Superior temporal gyrus (tissue), 1 donor: ENCODE measurements at regions not wholly inside any gene's neighbourhood (a gene's known extent, or its start where the extent isn't known, plus 50 kb on each side); places are given as distances from the start of the nearest gene placed in this dataset.
"Not testable (repeated sequence)": the region's sequence is repeated elsewhere in the genome, so short reads cannot be mapped to it uniquely, and the experiment has no call there.

Source experiments
- DNase-seq: peaks from one replicate; pipeline ENCODE4 v3.0.0-alpha.2; 2016; ENCODE audit errors: extremely low spot score

DNA sequence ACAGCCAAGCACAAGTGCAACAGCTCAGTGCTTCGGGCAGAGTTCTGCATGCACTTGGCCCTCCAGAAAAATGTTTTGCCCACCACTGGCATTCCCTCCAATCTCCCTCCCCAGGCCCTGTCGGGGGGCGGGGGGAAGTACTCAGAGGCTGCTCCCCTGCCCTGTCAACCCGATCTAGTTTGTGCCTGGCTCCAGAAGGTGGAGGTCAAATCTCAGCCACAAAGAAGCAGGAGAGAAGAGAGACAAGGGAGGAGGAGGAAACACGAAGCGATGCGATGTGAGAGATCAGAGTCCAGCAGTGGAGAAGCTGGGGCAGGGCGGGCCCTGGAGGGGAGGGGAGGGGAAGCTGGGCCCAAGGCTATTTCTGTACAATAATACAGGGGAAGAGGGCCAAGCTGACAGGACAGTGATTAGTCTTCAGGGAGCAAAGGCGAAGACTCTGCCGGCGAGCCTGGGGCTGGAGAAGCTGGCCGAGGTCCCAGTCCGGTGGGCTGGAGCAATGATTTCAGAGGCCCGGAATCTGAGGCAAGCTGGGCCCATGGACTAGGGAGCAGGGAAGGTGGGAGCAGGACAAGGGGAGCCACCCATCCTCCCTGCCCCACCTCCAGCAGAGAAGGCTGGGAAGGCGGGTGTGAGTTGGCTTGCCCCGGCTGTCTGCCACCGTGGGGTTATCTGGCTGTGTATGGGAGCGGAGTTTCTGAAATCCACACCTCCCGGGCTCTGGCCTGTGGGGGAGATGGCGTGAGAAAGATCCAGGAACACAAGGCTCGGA lies 167.1 kb downstream of the EFNB1 start:
- no peak for DNase-seq

DNA sequence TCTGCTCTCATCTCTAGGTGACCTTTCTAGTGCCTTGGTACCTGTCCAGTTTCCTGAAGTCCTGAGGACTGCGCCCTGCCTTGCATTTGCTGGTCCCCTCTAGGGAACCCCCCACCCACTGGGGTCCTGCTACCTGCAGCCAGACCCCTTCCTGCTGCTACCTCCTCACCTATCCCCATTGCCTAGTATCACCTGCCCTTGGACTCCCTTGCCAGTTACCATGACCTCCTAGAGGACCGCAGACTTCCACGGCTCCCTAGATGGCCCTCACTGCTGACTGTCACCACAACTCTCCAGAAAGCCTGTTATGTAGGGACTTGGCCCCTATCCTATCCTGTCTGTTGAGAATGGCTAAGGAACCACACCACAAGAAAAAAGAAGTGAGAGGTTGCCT lies 166.6 kb downstream of the EFNB1 start:
- no peak for DNase-seq

DNA sequence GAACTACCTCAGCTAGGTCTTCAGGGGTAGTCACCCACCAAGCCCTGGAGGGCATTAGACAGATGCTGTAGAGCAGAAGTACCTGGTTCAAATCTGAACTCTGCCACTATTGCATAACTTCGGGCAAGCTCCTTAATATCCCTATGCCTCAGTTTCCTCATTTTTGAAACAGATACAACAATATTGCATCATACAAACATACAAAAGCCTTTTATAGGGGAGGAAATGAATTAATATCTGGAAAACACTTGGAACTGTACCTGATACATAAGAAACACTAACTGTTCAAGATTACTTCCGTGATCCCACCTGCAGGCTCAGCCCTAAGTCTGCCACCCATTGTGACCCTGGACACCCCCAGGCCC lies 166.1 kb downstream of the EFNB1 start:
- no peak for DNase-seq

DNA sequence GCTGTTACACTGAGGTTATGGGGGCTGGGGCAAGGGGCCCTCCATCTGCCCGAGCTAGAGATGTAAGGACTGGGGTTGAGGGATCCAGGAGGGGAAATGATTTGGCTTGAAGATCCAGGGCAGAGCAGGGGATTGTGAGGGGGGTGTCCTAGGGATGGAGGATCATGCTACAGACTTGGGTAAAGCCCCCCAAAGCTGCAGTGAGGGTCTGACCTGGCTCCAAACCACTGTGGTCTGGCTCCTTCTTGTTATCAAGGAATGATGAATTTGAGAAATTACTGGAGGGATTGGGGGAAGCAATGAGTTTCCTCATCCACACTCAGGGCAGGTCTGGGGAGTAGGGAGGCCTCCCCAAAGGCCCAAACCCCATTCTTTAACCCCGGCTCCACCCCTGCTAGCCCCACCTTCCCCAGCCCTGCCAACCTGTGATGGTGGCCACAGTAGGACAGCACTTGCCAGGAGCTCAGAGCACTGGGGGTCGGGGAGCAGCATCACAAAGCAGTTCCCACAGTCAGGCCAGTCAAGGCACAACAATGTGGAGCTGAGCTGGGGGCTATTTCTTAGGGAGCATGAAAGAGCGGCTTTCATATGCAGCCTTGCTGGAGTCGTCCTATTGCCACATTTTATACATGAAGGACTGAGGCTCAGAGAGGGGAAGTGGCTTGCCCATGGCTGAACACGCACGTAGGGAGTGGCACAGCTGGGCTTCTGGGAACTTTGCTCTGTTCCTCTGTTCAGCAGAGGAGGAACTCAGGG lies 165.5 kb downstream of the EFNB1 start:
- DNase-seq = no peak

DNA sequence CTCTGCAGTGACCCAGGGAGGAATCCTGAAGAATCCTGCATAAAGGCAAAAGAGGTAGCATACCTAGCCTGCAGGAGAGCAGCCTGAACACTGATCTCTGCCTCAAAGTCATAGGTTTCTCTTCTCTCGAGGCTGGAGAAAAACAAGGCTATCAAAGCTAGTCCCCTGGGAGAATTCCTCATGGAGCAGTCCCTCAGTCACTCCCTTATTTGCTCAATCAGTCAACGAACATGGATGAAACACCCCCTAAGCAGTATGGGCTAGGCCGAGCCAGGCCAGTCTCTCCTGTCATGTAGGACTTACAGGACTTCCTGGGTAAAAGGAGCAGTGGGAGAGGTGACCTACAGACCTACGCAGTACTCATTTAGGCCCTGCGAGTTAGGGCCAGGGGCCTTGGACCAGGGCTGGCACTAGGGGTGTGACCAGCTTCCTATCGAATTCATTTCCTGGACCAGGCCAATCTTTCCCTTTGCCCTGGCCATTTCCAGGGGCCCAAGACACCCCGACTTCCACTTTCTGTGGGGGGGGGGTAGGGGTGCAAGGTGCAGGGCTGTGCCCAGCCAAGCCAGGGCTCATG lies 164.1 kb downstream of the EFNB1 start:
- no peak for DNase-seq

DNA sequence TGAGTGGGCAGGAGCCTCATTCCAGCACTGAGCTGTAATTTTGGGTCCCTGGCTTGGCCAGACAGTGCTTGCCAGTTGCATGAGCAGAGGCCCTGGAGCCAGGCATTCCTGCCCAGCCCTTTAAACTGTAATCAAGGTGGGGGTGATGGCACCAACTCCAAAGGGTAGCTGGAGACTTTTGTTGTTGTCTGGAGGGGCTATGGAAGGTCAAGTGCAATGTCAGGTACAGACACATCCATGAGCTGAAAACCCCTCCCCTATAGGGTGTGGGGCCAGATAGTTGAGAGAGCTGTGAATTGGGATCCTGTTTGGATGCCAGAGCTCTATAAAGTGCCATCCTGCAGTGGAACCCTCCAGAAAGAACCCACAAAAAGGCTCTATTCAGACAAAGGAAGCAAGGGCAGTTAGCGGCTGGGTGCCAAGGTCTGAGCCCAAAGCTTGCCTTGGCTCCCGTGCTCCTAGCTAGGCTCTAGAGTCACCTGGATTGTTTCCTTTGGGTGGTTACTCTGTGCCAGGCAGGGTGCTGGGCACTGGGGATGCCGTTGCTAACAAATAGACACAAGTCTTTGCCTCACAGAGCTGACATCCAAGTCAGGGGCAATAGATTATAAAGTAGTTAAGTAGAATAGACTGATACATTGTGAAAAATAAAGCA lies 163.0 kb downstream of the EFNB1 start:
- DNase-seq = no peak

DNA sequence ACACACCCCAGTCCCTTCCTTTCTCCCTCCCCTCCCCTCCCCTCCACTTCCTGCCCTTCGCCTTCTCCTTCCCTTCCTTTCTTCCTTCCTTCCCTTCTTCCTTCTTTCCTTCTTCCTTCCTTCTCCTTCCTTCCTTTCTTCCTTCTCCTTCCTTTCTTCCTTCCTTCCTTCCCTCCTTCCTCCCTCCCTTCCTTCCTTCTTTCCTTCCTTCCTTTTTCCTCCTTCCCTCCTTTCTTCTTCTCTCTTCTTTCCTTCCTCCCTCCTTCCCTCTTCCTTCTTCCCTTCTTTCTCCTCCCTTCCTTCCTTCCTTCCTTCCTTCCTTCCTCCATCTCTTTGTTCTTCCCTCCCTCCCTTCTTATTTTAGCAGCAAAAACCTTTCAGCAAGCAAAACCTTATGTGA lies 162.1 kb downstream of the EFNB1 start:
- no peak for DNase-seq

DNA sequence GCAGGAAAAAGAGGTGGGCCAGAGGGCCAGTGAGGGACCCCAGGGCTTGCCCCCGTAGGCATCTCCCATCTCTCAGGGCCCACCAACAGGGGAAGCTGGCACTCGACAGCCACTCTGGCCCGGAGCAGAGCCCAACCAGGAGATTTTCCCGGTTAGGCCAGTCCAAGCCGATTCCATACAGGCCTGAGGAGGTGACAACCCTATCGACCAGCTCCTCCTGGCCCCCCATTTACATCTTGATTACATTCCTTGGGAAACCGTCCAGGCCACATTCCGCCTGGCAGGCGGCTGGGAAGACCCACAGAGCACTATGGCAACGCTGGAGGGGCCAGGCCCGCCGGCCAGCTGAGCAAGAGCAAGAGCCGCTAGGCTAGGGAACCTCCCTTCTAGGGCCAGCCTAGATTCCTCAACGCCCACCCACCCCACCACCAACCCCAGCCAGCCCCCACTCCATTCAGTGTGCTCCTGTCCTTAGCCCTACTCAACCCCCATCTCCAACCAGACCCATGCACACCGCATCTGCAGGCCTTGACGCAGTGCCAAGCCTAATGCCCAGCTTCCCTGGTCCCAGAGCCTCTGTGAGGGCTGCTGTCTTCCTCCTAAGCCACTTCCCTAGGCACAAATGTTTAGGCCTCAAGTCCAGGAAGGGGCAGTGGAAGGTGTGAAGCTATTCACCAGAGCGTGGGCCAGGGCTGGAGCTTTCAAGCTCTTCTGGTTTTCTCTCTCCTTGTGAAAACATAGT lies 161.2 kb downstream of the EFNB1 start:
- DNase-seq = no peak

DNA sequence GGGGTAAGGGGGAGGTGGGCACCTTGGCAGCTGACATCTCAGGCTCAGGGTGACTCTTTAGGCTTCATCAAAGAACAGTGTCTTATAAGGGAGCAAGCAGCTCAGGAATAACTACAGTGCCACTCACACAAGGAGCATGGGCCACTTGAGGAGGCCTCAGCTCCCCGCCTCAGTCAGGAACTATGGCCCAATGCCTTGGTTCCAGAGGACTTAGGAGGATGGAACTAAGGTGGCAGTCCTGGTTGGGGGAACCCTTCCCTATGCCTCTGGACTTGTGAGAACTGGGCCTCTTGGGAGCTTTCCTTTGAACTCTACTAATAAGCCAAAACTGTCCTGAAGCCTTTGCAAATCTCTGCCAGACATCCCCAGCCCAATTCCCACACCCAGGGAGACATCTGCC lies 160.6 kb downstream of the EFNB1 start:
- no peak for DNase-seq

DNA sequence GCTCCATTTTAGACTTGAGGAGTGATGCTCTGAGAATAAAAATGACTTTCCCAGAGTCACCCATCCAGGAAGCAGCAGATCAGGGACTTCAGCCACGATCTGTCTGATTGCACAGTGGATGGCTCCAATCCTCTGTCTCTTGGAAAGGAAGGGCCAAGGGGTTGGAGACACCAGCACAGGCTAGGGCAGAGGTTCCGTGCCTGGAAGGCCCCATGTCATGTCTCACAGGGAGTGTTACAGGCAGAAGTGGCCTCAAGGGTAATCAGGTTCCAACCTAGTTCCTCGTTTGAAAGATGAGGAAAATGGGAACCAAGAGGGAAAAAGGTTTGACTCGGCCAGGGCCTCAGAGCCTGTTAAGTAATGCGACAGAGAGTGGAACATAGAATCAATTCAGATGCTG lies 160.0 kb downstream of the EFNB1 start:
- DNase-seq = no peak

DNA sequence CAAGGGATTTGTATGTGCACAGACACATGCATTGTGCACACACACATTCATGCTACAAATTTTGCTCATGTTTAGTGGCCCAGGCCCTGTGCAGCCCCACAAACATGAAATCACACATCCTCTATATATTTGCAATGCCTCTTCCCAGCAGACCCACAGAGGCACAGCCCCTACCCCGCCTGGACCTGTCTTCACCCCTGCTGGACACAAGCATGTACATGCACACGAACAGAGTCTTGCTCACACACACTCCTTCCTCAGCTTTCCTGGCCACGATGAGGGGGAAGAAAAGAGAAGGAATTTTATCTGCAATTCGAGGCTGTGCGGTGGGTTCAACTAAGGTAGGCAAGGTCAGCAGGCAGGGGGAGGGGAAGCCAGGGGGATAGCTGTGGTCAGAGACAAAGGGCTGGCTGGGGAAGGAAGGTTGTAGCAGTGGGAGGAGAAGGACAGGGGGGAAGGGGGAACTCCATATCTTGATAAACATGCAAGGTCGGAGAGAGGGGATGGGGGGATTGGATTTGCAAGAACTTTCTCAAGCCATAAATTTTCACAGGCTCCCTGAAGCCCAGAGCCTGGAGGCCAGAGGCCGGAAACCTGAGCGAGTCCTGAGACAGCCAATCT lies 156.4 kb downstream of the EFNB1 start:
- DNase-seq = no peak

DNA sequence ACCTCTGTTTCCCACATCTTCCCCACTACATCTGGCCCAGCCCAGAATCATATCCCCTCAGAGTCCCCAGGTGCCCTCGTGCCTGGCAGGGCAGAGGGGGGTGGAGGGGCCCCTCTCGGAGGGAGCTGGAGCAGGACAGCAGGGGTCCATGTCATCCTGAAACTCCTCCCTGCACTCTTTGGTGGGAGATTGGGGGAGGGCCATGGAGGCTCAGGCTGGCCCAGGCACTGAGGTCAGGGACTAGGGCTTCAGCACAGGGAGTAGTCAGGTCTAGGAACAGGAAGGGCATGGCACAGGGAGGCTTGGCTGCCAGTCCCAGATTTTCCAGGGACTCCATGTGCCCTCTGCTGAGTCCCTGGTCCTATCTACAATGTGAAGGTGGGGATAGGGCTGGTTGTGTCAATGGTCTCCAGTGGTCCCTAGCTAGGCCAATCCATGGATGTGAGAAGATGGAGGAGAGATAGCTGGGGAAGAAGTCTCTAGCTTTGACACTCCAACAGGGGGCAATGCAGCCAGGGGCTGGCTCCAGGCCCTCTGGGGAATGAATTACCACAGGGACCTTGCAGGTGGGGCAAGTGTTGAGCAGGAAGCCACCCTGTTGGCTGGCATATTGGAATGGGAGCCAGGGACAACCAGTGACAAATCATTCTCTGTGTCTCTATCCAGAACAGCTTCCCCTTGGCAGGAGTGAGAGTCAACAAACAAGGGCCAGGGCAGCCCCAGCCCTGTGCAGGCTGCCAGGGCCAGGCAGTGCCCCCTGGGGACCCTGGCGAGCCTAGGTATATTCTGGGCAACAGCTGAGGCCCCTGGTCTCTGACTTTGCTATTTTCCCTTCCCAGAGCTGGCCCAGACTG lies 154.4 kb downstream of the EFNB1 start:
- DNase-seq = no peak

DNA sequence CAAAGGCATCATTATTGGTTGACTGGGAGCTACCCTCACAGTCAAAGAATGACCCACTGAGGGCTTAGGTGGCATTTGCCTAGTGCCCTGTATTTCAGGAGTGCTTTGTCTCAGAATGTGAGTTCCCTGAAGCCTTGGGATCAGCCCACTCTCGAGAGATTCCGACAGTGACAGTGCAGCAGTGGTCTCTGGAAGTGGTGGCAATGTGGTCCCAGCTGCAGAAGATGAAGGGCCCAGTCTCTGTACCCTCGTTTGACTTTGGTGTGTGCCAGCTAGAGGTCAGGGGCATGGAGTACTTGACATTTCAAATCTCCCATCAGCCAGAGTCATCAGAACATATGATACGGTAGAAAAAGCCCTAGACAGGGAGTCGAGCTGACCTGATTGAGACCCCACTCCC lies 153.7 kb downstream of the EFNB1 start:
- no peak for DNase-seq

DNA sequence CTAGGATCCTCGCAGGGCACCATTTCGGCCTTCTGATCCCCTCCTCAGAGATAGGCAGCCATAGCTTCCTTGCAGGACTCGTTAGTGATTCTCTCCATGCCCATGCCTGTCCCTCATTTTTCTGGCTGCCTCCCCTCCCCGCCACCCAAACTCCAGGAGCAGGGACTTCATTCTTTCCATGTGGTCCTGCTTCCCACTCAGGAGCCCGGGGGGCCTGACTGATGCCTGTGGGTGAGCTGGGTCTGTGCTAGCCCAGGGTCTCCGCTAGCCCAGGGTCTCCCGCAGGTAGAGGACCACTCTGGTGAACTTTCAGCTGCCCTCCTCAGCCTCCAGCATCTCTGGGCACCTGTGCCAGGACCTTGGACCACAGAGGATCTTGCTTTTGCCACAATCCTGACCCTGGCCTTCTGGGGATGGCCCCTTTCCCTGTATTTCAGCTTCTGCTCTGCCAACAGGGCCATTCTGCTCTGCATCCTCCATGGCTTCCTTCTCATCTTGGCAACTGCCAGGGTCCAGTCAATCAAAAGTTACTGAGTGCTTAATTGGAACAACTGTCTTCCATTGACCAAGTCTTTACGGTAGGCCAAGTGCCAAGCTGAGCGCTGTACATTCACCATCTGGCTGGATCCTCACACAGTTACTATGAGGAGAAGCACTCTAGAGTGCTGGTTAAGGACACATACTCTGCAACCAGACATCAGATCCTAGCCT lies 152.2 kb downstream of the EFNB1 start:
- DNase-seq = no peak

DNA sequence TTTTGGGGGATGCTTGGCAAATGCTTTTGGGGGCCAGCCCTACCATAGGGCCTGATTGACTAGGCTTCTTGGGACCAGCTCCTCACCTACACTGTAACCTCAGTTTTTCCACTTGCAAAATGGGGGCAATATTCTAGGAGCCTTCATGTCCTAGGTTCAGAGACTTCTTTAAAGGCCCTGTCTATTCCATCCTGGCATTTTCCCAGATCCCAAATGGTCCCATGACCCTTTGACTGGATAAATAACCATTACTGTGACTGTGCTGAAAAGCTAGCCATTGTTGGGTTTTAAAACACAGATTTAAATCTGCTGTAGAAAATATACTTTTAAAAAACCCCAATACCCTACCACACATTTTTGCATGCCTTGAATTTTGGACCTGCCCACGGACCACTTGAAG lies 149.8 kb downstream of the EFNB1 start:
- no peak for DNase-seq

DNA sequence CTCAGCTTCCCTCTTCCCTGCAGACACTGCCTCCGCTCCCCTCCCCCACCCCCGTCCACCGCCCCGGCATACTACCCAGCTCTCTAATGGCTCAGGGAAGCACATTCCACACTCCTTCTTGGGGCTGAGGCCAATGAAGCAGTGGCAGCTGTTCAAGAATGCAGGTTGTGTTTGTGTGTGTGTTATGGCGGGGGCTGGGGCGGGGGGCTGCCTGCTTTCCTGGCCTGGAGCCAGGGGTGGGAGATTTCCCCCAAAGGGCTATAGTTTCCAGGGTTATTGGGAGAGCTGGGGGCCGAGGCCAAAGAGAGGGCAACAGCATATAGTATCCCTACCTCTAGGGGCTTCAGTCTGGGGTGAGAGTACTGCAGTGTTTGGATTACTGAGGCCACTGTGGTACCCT lies 149.4 kb downstream of the EFNB1 start:
- DNase-seq = no peak

DNA sequence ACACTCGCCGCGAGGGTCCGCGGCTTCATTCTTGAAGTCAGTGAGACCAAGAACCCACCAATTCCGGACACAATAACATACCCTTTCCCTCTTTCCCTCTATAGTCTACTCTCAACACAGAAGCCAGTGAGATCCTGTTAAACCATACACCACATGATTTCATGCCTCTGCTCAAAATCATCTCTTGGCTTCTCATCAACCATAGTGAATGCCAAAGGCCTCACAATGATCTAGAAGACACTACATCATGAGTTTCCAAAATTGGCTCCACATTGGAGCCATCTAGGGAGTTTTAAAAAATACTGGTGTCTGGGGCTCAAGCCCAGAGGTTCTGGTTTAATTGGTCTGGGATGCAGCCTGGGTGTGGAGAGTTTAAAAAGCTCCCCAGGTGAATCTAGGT lies 124.5 kb downstream of the EFNB1 start:
- DNase-seq = no peak

DNA sequence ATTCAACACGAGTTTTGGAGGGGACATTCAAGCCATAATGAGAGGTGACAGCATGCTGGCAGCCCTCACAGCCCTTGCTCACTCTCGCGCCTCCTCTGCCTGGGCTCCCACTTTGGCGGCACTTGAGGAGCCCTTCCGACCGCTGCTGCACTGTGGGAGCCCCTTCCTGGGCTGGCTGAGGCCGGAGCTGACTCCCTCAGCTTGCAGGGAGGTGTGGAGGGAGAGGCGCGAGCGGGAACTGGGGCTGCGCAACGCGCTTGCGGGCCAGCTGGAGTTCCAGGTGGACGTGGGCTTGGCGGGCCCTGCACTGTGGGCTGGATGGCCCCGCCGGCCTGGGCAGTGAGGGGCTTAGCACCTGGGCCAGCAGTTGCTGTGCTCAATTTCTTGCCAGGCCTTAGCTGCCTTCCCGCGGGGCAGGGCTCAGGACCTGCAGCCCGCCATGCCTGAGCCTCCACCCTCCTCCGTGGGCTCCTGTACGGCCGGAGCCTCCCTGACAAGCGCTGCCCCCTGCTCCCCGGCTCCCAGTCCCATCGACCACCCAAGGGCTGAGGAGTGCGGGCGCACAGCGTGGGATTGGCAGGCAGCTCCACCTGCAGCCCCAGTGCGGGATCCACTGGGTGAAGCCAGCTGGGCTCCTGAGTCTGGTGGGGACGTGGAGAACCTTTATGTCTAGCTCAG lies 123.3 kb downstream of the EFNB1 start:
- not testable (repeated sequence) for DNase-seq

DNA sequence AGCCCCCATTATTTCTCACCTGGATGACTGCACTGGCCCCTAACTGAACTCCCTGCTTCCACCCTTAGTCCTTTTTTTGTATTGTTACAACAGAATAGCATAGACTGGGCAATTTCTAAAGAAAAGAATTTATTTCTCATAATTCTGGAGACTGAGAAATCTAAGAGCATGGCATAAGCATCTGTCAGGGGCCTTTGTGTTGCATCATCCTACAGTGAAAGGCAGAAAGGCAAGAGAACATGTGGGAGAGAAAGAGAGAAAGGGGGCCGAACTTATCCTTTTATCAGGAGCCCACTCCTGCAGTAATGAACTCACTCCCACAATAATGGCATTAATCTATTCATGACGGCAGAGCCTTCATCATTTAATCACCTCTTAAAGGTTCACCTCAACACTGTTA lies 122.1 kb downstream of the EFNB1 start:
- DNase-seq = no peak
